ENCODE measurements at regions not wholly inside any gene's neighbourhood (a gene's known extent, or its start where the extent isn't known, plus 50 kb on each side); places are given as distances from the start of the nearest gene placed in this dataset.

- intact Hi-C loops (cut with micrococcal nuclease), result no loop called here
- ATAC-seq, result no peak
- no peak overlapping the region for H3K4me3 Mint-ChIP-seq
- H3K4me1 Mint-ChIP-seq, result no peaks in the 10 kb centered on the region
- no peaks in the 10 kb centered on the region for H3K9me3 ChIP-seq (ENCODE audit: control insufficient read depth, insufficient read depth, low read length)
- H3K9me3 Mint-ChIP-seq, result no peaks in the 10 kb centered on the region
- no peaks in the 10 kb centered on the region for H3K36me3 ChIP-seq (ENCODE audit: control insufficient read depth, insufficient read depth, low read length)
- WGBS (ENCODE audit: insufficient coverage), result 79% methylated on average over 2 of the region's 2 CpGs
- H3K27ac ChIP-seq (ENCODE audit: low read length), result no peak overlapping the region
- DNase-seq, result no peak
- H3K4me1 ChIP-seq (ENCODE audit: control insufficient read depth, insufficient read depth, low read length), result no peaks in the 10 kb centered on the region
- H3K4me3 ChIP-seq (ENCODE audit: low read length), result no peak overlapping the region
- peaks cover 18 to 23% of the 10 kb centered on the region in 2 donors for H3K27me3 Mint-ChIP-seq (ENCODE audit: low read depth in 2 of 2)
- no peaks in the 10 kb centered on the region for H3K27me3 ChIP-seq (ENCODE audit: control insufficient read depth, insufficient read depth, low read length)
- no peaks in the 10 kb centered on the region for H3K36me3 Mint-ChIP-seq
- no peak overlapping the region for H3K27ac Mint-ChIP-seq
- no peak for TF ChIP-seq CTCF (IDR thresholded peaks at IDR 0.05)
Measured at GRCh38 chr14:25101276-25101675, 51.3 kb upstream of the STXBP6 start.

Data from natural killer cell (primary cell).